GM19463 (cell line): ENCODE measurements at regions not wholly inside any gene's neighbourhood (a gene's known extent, or its start where the extent isn't known, plus 50 kb on each side); places are given as distances from the start of the nearest gene placed in this dataset.
"Not testable (repeated sequence)": the region's sequence is repeated elsewhere in the genome, so short reads cannot be mapped to it uniquely, and the experiment has no call there.

Experiments
- ATAC-seq: cut with Tn5 transposase; IDR thresholded peaks from one replicate; pipeline ENCODE4 v1.9.1; 2021; ENCODE audit warnings: mild to moderate bottlenecking, moderate library complexity; ENCODE audit not compliant: unreplicated experiment

DNA sequence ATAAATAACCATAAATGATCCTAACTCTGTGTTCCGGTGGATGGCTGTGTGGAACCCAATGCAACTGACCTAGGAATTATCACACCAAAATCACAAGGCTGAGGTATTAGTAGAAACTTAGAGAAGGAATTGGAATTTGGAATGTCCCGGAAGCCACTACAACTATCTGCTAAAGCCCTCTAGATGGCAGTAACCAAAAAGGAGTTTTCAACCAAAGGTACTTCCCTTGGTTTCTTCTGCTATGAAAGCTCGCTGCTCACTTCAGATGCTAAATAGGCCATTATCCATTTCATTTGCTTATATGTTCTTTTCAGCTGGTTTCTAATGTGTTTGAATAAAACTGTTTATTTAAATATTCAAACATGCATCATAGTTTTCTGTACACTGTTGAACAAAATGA is 1589.1 kb upstream of the SPRY2 start:
- ATAC-seq, result no peak

- ATAC-seq, result no peak
Observed at GRCh38 chr13:81927347-81927746, 1586.4 kb upstream of the SPRY2 start.

- ATAC-seq, result no peak
Observed at GRCh38 chr13:81917810-81918209, 1576.9 kb upstream of the SPRY2 start.

- no peak for ATAC-seq
Observed at GRCh38 chr13:81916461-81916860, 1575.5 kb upstream of the SPRY2 start.

DNA sequence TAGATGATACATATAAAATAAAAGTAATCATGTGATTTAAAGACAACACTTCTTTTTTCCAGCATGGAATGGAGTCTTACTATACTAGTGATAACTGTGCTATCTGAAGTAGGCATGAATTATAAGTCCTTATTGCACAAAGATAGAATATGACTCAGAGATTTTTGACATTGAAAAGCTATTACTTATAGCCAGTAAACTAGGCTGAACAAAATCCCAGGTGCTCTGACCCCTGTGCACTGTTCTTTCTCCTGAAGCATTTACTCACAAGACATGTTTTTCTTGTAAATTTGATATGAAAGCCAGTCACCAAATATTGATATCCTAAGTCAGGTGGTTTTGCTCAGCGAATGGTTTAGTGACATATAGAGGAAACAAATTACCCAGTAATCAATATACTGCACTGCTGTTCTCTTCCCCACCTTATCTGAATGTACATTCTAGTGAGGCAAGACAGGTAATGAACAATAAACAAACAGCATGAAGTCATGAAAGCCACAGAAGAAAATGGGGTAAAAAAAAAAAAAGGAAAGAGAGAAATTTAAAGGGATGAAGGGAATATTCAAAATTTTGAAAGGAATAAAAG is 1567.0 kb upstream of the SPRY2 start:
- ATAC-seq, result no peak

GRCh38 chr13:81888855-81889254 is 1547.9 kb upstream of the SPRY2 start:
- no peak for ATAC-seq

DNA sequence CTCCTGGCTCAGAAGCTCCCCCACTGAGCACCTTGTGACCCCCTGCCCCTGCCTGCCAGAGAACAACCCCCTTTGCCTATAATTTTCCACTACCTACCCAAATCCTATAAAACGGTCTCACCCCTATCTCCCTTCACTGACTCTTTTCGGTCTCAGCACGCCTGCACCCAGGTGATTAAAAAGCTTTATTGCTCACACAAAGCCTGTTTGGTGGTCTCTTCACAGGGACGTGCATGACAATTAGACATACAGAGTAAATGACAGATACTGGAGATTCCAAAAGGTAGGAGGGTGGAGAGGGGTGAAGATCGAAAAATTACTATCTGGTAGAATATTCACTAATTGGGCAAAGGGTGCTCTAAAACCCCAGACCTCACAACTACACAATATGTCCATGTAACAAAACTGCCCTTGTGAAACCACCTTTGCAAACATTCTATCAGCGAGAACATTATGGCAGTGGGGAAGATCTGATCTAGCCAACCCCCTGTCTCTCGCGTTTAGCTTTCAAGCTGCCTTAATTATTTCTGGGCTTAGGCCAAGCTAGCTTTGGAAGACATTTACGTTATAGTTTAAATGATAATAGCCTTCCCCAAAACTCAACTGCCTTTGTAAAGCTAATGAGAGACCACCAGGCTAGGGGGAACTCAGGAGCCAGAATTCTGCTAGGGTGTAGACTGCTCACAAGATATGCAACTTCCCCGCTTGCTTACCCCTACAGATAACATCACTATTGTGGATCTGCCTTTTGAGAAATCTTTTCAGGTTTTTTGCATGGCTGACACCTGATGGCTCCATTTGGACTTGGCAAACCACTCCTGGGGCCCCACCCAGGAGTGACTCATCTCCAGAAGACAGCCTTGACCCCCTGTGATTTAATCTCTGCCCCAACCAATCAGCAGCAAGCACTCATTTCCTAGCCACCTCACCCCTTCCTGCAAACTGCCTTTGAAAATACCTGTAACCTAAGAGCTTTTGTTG is 1534.0 kb upstream of the SPRY2 start:
- no peak for ATAC-seq

DNA sequence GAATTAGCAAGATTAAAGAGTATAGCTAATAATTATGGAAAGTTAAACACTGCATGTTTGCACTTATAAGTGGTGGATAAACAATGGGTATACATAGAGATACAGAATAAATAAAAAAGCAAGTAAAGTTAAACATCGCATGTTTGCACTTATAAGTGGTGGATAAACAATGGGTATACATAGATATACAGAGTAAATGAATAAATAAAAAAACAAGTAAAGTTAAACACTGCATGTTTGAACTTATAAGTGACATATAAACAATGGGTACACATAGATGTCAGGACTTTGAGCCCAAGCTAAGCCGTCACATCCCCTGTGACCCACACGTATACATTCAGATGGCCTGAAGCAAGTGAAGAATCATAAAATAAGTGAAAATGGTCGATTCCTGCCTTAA is 1533.3 kb upstream of the SPRY2 start:
- ATAC-seq, result no peak

DNA sequence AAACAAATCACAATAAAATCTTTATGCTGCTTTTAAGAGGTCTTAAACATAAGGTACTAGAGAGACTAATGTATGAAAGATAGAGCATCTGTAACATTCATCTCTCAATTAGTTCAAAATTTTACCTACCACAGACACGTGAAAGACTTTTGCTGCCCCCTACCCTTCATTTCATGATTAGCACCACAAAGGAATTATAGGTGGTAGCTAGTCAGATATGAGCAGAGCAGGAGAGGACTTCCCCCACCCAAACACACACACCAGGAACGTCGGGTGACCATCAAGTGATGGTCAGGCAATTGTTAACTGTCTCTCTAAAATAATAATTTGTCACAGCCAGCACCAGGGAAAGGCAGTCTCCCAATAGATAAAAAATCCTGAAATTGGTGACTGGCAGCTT is 1531.7 kb upstream of the SPRY2 start:
- no peak for ATAC-seq

DNA sequence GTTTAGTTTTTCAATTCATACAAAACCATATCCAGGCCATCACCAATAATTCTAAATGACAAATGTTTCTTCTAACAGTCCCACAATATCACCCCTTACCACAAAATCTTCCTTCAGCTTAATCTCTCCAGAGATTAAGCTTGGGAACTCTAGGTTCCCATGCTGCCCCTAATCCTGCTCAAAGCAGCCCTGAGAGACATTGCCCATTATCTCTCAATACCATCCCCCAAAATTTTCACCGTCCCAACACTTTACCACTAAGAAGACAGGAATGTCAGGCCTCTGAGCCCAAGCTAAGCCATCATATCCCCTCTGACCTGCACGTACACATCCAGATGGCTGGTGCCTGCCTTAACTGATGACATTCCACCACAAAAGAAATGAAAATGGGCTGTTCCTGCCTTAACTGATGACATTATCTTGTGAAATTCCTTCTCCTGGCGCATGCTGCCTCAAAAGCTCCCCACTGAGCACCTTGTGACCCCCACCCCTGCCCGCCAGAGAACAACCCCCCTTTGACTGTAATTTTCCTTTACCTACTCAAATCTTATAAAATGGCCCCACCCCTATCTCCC is 1530.9 kb upstream of the SPRY2 start:
- not testable (repeated sequence) for ATAC-seq

DNA sequence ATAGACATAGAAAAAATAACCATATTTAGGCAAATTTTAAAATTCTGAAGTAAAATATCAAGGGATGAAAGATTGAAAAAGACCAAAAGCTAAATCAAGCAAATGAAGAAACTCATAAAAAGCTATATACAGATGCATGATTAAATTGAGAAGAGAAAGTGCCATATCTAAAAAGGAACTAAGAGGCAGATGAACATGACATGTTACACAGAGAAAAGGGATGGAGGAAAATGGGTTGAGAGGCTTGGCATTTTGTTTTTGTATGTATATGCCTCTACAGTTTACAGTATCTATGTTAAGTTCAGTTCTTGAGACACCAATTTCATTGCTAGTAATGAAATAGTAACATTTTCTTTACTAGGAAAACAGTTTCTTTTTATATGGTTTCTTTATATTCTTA is 1507.4 kb upstream of the SPRY2 start:
- no peak for ATAC-seq

GRCh38 chr13:81846771-81847170 is 1505.8 kb upstream of the SPRY2 start:
- no peak for ATAC-seq

- no peak for ATAC-seq
Observed at GRCh38 chr13:81821259-81821658, 1480.3 kb upstream of the SPRY2 start.

DNA sequence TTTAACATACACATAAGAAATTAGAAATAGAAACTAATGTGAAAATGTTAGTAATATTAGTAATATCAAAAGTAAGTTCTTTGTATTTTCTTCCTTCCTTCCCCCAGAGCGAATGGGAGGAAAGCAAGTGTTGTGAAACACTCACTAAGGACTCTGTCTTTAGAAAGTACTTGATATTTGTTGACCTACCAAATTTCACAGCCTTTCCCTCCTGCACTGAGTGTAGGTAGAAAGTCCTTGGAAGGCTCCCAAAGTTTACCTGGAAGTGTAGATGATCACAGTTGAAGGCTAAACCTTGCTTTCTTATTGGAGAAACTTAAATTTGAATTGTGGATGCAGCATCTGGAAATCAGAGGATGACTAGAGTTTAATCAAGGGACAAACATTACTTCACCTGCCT is 1459.5 kb upstream of the SPRY2 start:
- no peak for ATAC-seq

DNA sequence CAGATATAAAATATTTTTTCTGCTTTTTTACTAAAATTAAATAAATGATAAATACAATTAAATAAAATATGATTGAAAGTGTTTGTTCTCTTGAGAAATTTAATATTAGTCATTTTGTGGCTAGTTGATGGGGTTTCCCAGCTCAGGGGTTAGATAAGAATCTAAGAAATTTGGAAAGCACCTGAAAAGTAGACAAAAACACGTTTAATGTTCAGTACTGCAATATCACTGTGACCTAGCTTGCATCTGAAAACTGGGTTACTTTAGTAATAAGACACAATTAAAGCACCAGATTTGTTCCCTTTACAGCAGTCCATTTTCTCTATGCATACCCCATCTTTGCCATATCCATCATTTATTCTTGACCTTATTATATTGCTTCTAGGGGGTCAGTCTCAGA is 1454.8 kb upstream of the SPRY2 start:
- no peak for ATAC-seq

DNA sequence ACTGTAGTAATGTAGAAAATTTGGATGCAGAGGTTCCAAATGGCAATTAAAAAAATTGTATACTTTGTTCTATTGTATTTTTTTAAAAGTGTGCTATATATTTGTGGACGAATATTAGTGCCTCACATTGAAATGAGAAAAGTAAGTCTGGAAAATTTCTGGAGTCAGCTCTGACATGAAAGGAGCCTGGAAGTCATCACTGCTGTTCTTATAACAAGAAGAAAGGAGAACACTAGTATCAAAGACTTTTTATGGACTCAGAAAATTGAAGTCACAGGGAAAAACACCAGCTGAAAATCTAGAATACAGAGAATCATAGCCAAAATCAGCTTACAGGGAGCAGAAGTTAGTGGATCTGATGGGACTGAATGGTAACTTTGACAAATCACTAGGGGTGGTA is 1450.7 kb upstream of the SPRY2 start:
- no peak for ATAC-seq

- no peak for ATAC-seq
Observed at GRCh38 chr13:81781471-81781870, 1440.5 kb upstream of the SPRY2 start.

DNA sequence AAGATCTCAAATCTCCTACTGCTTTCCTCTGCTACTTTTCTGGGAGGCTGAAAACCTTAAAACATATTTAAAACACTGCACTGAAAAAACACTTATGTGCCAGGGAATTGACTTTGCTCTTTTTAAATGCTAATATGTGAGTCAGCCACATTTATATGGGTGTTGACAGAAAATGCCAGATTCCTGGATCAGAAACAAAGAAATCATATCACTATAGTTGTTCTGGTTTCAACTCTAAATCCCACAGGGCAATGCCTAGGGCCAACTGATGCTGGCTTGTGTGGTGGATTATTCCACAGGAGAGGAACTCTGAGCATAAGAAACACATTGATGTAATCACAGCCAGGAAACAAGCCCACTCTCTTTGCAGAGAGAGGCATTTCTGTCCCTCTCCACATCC is 1439.0 kb upstream of the SPRY2 start:
- no peak for ATAC-seq

DNA sequence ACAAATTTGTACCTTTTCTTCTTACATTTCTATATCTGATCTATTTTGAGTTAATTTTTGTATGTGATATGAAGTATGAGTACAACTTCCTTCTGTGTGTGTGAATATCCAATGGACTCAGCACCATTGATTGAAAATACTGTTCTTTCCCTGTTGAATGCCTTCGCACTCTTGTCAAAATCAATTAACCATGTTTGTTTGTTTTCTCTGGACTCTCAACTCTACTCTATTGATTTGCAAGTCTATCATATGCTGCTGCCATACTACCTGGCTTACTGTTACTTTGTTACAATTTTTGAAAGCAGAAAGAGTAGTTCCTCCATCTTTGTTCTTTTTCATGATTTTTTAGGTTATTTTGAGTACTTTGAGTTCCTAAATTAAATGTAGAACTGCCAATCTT is 1437.4 kb upstream of the SPRY2 start:
- no peak for ATAC-seq

DNA sequence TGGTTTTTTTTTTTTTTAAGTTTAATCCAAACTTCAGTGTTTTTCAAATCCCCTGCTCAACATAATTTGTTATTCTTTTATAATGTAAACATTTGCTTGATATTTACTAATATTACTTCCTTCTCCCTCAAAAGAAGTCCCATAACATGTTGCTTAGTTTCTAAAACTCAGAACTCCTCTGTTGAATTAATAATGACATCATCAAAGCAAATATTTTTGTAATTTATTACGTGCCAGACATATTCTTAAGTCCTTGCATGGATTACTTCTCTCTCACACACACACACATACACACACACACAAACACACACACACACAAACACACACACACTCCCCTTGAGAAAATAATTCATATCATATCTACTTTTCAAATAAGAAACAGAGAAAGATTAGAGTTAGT is 1432.3 kb upstream of the SPRY2 start:
- no peak for ATAC-seq

DNA sequence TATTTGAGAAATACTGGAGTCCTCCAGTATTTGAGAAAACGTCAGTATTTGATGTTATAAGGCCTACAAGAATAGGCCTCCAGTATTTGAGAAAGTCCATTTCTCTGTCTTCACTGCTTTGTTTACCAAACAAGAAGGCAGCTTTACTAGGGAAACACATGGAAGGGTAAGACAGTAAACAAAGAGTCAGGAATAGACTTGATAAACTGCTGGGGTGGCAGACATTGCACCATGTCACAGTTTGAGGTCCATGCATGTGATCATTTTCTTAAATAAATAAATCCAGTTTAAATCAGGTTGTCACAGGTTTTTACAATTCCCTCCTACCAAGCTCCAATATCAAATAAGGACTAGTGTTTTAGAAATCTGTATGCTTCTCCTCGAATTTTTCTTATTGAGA is 1431.0 kb upstream of the SPRY2 start:
- no peak for ATAC-seq

GRCh38 chr13:81770868-81771505 is 1430.1 kb upstream of the SPRY2 start:
- ATAC-seq, result no peak
